ENCODE measurements at regions not wholly inside any gene's neighbourhood (a gene's known extent, or its start where the extent isn't known, plus 50 kb on each side); places are given as distances from the start of the nearest gene placed in this dataset.

DNA sequence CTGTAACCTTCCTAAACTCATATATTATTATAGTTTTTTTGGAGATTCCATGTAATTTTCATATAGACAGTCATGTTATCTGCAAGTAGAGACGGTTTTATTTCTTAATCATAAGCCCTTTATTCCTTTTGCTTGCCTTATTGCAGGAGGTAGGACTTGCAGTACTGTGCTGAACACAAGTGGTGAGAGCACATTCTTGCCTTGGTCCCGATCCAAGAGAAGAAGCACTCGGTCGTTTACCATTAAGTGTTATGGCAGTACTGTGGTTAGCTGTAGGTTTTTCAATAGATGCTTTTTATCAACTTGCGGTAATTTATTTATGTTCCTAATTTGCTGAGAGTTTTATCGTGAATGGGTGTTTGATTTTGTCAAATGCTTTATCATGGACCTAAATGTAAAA, 305.7 kb downstream of the DYSF start:
- Histone ChIP-seq H3K27me3 (ENCODE audit: control insufficient read depth, insufficient read depth, low read length) (no peaks in the 10 kb centered on the region), H3K4me1 (ENCODE audit: control insufficient read depth, insufficient read depth, low read length) (peaks cover 16% of the 10 kb centered on the region), H3K9ac (ENCODE audit: low read length) (no peak overlapping the region), H3K27ac (ENCODE audit: low read depth, low read length) (no peak overlapping the region), H3K9me3 (ENCODE audit: control insufficient read depth, insufficient read depth, low read depth, low read length) (no peaks in the 10 kb centered on the region), H3K4me3 (ENCODE audit: low read depth, low read length) (no peak overlapping the region), H3K36me3 (ENCODE audit: control insufficient read depth, insufficient read depth, low read length) (no peaks in the 10 kb centered on the region)

DNA sequence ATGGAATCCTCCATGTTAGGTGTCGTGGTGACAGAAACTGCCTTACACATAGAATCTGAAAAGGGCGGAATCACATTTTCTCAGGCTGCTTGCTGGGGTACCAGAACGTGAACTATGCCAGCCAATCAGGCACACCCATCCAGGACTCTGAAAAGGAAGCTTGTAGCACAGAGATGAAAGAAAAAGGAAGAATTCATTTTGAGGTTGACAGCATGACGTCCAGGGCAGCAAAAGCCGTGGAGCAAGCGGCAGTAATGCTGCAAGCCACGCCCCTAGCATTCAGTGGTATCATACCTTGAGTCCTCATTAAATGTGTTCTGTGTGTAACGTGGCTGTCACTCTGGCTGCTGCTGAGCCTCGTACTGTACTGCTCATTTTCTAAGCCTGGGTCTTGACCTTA, 304.0 kb downstream of the DYSF start:
- no peak overlapping the region for H3K4me3 ChIP-seq (ENCODE audit: low read depth, low read length)
- no peaks in the 10 kb centered on the region for H3K27me3 ChIP-seq (ENCODE audit: control insufficient read depth, insufficient read depth, low read length)
- no peaks in the 10 kb centered on the region for H3K36me3 ChIP-seq (ENCODE audit: control insufficient read depth, insufficient read depth, low read length)
- no peaks in the 10 kb centered on the region for H3K9me3 ChIP-seq (ENCODE audit: control insufficient read depth, insufficient read depth, low read depth, low read length)
- H3K27ac ChIP-seq (ENCODE audit: low read depth, low read length) = no peak overlapping the region
- H3K4me1 ChIP-seq (ENCODE audit: control insufficient read depth, insufficient read depth, low read length) = peaks cover 16% of the 10 kb centered on the region
- no peak overlapping the region for H3K9ac ChIP-seq (ENCODE audit: low read length)

- Histone ChIP-seq H3K27me3 (ENCODE audit: control insufficient read depth, insufficient read depth, low read length) (no peaks in the 10 kb centered on the region), H3K9me3 (ENCODE audit: control insufficient read depth, insufficient read depth, low read depth, low read length) (peaks cover 3% of the 10 kb centered on the region; the same call in 1 of the 2 replicates), H3K27ac (ENCODE audit: low read depth, low read length) (no peak overlapping the region), H3K36me3 (ENCODE audit: control insufficient read depth, insufficient read depth, low read length) (no peaks in the 10 kb centered on the region), H3K4me3 (ENCODE audit: low read depth, low read length) (no peak overlapping the region), H3K4me1 (ENCODE audit: control insufficient read depth, insufficient read depth, low read length) (peaks cover 16% of the 10 kb centered on the region), H3K9ac (ENCODE audit: low read length) (no peak overlapping the region)
Observed at GRCh38 chr2:71756280-71756906, 303.0 kb downstream of the DYSF start.

DNA sequence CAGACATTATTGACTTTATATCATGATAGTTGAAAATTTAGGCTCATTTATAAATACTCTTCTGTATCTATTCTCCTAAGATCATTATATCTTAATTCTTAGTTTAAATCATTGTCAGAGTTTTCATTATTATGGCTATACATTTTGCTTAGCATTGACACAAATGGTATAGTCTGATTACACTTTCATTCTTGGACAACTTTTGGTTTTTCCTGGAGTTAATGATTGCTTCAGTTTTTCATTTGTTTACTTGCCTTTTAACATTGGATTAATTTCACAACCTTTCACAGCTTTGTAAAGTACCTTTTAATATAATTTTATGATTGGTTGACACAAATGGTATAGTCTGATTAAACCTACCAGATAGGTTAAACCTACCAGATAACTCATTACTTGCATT, 298.2 kb downstream of the DYSF start:
- Histone ChIP-seq H3K36me3 (ENCODE audit: control insufficient read depth, insufficient read depth, low read length) (no peaks in the 10 kb centered on the region), H3K9ac (ENCODE audit: low read length) (no peak overlapping the region), H3K27me3 (ENCODE audit: control insufficient read depth, insufficient read depth, low read length) (no peaks in the 10 kb centered on the region), H3K9me3 (ENCODE audit: control insufficient read depth, insufficient read depth, low read depth, low read length) (peaks cover 6% of the 10 kb centered on the region; the same call in 1 of the 2 replicates), H3K27ac (ENCODE audit: low read depth, low read length) (no peak overlapping the region), H3K4me3 (ENCODE audit: low read depth, low read length) (no peak overlapping the region), H3K4me1 (ENCODE audit: control insufficient read depth, insufficient read depth, low read length) (peaks cover 32% of the 10 kb centered on the region)

- no peaks in the 10 kb centered on the region; the same call in 1 of the 2 replicates for H3K27me3 ChIP-seq (ENCODE audit: control insufficient read depth, insufficient read depth, low read length)
- H3K9ac ChIP-seq (ENCODE audit: low read length) = no peak overlapping the region
- H3K36me3 ChIP-seq (ENCODE audit: control insufficient read depth, insufficient read depth, low read length) = no peaks in the 10 kb centered on the region
- H3K4me1 ChIP-seq (ENCODE audit: control insufficient read depth, insufficient read depth, low read length) = peaks cover 23% of the 10 kb centered on the region; the same call in 1 of the 2 replicates
- no peak overlapping the region for H3K27ac ChIP-seq (ENCODE audit: low read depth, low read length)
- H3K9me3 ChIP-seq (ENCODE audit: control insufficient read depth, insufficient read depth, low read depth, low read length) = peaks cover 6% of the 10 kb centered on the region; the same call in 1 of the 2 replicates
- no peak overlapping the region for H3K4me3 ChIP-seq (ENCODE audit: low read depth, low read length)
Observed at GRCh38 chr2:71749671-71750101, 296.3 kb downstream of the DYSF start.

GRCh38 chr2:71748227-71748626, 294.9 kb downstream of the DYSF start:
- Histone ChIP-seq H3K27ac (ENCODE audit: low read depth, low read length) (no peak overlapping the region), H3K4me1 (ENCODE audit: control insufficient read depth, insufficient read depth, low read length) (peaks cover 23% of the 10 kb centered on the region; the same call in 1 of the 2 replicates), H3K9ac (ENCODE audit: low read length) (no peak overlapping the region), H3K9me3 (ENCODE audit: control insufficient read depth, insufficient read depth, low read depth, low read length) (peaks cover 6% of the 10 kb centered on the region; the same call in 1 of the 2 replicates), H3K4me3 (ENCODE audit: low read depth, low read length) (no peak overlapping the region), H3K36me3 (ENCODE audit: control insufficient read depth, insufficient read depth, low read length) (no peaks in the 10 kb centered on the region), H3K27me3 (ENCODE audit: control insufficient read depth, insufficient read depth, low read length) (no peaks in the 10 kb centered on the region; the same call in 1 of the 2 replicates)

DNA sequence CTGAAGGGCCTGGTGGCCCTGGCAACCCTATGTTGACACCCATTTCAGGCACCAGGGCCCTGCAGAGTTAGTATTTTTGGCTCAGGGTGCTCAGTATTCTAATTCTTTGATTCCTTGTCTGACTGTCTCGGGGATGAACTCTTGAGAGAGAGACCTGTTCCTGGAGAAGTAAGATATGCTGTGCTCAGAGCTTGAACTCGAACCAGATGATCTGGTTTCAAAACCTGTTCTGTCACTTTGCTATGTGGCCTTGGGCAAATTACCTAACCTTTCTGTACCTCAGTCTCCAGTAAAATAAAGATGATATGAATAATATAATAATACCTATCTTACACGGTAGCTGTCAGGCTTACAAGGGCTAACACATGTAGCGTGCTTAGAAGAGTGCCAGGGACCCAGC, 294.2 kb downstream of the DYSF start:
- Histone ChIP-seq H3K4me3 (ENCODE audit: low read depth, low read length) (no peak overlapping the region), H3K9ac (ENCODE audit: low read length) (no peak overlapping the region), H3K27me3 (ENCODE audit: control insufficient read depth, insufficient read depth, low read length) (no peaks in the 10 kb centered on the region; the same call in 1 of the 2 replicates), H3K9me3 (ENCODE audit: control insufficient read depth, insufficient read depth, low read depth, low read length) (peaks cover 6% of the 10 kb centered on the region; the same call in 1 of the 2 replicates), H3K4me1 (ENCODE audit: control insufficient read depth, insufficient read depth, low read length) (peaks cover 23% of the 10 kb centered on the region; the same call in 1 of the 2 replicates), H3K36me3 (ENCODE audit: control insufficient read depth, insufficient read depth, low read length) (no peaks in the 10 kb centered on the region), H3K27ac (ENCODE audit: low read depth, low read length) (no peak overlapping the region)

DNA sequence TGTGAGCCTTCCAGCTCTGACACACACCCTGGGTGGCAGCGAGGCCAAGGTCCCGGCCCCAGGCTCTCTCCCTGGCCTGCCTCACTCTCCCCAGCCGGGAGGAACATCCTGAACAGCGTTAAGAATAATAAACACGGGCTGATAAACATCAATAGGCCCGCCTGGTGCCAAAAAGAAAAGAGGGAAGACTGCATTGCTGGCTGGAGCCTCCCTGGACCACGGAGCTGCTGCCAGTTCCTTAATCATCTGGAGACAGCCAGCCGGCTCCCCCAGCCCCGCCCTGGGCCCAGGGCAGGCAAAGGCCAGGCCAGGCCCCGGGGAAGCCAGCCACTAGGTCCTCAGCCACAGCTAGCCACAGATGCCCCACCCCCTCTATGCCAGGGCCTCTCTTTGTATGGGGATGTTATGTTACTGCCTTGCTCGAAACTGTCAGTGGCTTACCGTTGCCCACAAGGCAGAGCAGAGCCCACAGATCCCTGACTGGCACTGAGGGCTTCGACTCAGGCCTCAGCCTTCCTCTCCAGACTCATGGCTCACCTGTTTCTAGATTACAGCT, 293.7 kb downstream of the DYSF start:
- no peak overlapping the region for H3K9ac ChIP-seq (ENCODE audit: low read length)

DNA sequence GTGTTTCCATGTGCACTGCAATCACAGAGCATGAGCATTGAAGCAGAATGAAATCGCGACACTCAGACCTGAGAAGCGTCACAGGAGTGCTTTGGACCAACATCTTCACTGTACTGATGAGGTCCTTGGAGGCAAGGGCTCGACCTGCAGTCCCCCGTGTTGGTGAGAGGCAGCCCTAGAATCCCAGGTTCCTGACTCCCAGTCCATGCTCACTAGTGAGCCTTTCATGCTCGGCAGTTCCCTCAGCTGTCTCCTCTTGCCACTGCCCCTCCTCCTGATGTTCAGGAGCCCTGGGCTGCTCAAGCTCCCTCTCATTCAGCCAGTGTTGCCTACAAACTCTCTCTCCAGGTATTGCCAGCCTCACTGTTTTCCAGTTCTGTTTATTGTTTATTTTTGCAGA, 291.4 kb downstream of the DYSF start:
- H3K36me3 ChIP-seq (ENCODE audit: control insufficient read depth, insufficient read depth, low read length) = no peaks in the 10 kb centered on the region
- H3K9ac ChIP-seq (ENCODE audit: low read length) = no peak overlapping the region
- no peak overlapping the region for H3K4me3 ChIP-seq (ENCODE audit: low read depth, low read length)
- H3K27ac ChIP-seq (ENCODE audit: low read depth, low read length) = no peak overlapping the region
- no peaks in the 10 kb centered on the region; the same call in 1 of the 2 replicates for H3K27me3 ChIP-seq (ENCODE audit: control insufficient read depth, insufficient read depth, low read length)
- H3K9me3 ChIP-seq (ENCODE audit: control insufficient read depth, insufficient read depth, low read depth, low read length) = peaks cover 4% of the 10 kb centered on the region
- H3K4me1 ChIP-seq (ENCODE audit: control insufficient read depth, insufficient read depth, low read length) = peaks cover 20% of the 10 kb centered on the region; the same call in 1 of the 2 replicates

More for the DNA sequence above, 293.7 kb downstream of the DYSF start:
- Histone ChIP-seq H3K9me3 (ENCODE audit: control insufficient read depth, insufficient read depth, low read depth, low read length) (peaks cover 6% of the 10 kb centered on the region; the same call in 1 of the 2 replicates), H3K27ac (ENCODE audit: low read depth, low read length) (no peak overlapping the region), H3K4me3 (ENCODE audit: low read depth, low read length) (no peak overlapping the region), H3K4me1 (ENCODE audit: control insufficient read depth, insufficient read depth, low read length) (peaks cover 23% of the 10 kb centered on the region; the same call in 1 of the 2 replicates), H3K27me3 (ENCODE audit: control insufficient read depth, insufficient read depth, low read length) (no peaks in the 10 kb centered on the region; the same call in 1 of the 2 replicates), H3K36me3 (ENCODE audit: control insufficient read depth, insufficient read depth, low read length) (no peaks in the 10 kb centered on the region)

GRCh38 chr2:71743995-71744675, 290.8 kb downstream of the DYSF start:
- Histone ChIP-seq H3K27ac (ENCODE audit: low read depth, low read length) (no peak overlapping the region), H3K4me1 (ENCODE audit: control insufficient read depth, insufficient read depth, low read length) (peaks cover 17% of the 10 kb centered on the region; the same call in 1 of the 2 replicates), H3K36me3 (ENCODE audit: control insufficient read depth, insufficient read depth, low read length) (no peaks in the 10 kb centered on the region), H3K9ac (ENCODE audit: low read length) (no peak overlapping the region), H3K4me3 (ENCODE audit: low read depth, low read length) (no peak overlapping the region), H3K27me3 (ENCODE audit: control insufficient read depth, insufficient read depth, low read length) (no peaks in the 10 kb centered on the region; the same call in 1 of the 2 replicates), H3K9me3 (ENCODE audit: control insufficient read depth, insufficient read depth, low read depth, low read length) (peaks cover 4% of the 10 kb centered on the region)

Measured in HUES6 (cell line).